GM18858 (cell line): ENCODE measurements at regions not wholly inside any gene's neighbourhood (a gene's known extent, or its start where the extent isn't known, plus 50 kb on each side); places are given as distances from the start of the nearest gene placed in this dataset.

ENCODE experiments used
- ATAC-seq: cut with Tn5 transposase; IDR thresholded peaks from one replicate; pipeline ENCODE4 v1.9.1; 2021; ENCODE audit not compliant: unreplicated experiment

- ATAC-seq, result no peak
Observed at GRCh38 chr2:168375195-168375798, 80.8 kb upstream of the CERS6 start.

- no peak for ATAC-seq
Observed at GRCh38 chr2:168378960-168379669, 77.0 kb upstream of the CERS6 start.

- no peak for ATAC-seq
Observed at GRCh38 chr2:168380500-168380899, 75.6 kb upstream of the CERS6 start.

GRCh38 chr2:168392024-168392423 is 64.0 kb upstream of the CERS6 start:
- no peak for ATAC-seq

GRCh38 chr2:168392797-168393196 is 63.3 kb upstream of the CERS6 start:
- ATAC-seq, result no peak

- no peak for ATAC-seq
Observed at GRCh38 chr2:168394262-168394661, 61.8 kb upstream of the CERS6 start.

GRCh38 chr2:168396131-168396530 is 59.9 kb upstream of the CERS6 start:
- no peak for ATAC-seq

- no peak for ATAC-seq
Observed at GRCh38 chr2:168397629-168398028, 58.4 kb upstream of the CERS6 start.

GRCh38 chr2:168401048-168401556 is 55.0 kb upstream of the CERS6 start:
- ATAC-seq, result no peak

GRCh38 chr2:168401771-168402170 is 54.3 kb upstream of the CERS6 start:
- no peak for ATAC-seq

GRCh38 chr2:168402531-168402930 is 53.5 kb upstream of the CERS6 start:
- ATAC-seq, result no peak

- no peak for ATAC-seq
Observed at GRCh38 chr2:168403736-168404135, 52.3 kb upstream of the CERS6 start.

- ATAC-seq, result no peak
Observed at GRCh38 chr2:168404764-168405163, 51.3 kb upstream of the CERS6 start.
